ENCODE measurements at regions not wholly inside any gene's neighbourhood (a gene's known extent, or its start where the extent isn't known, plus 50 kb on each side); places are given as distances from the start of the nearest gene placed in this dataset.

DNA sequence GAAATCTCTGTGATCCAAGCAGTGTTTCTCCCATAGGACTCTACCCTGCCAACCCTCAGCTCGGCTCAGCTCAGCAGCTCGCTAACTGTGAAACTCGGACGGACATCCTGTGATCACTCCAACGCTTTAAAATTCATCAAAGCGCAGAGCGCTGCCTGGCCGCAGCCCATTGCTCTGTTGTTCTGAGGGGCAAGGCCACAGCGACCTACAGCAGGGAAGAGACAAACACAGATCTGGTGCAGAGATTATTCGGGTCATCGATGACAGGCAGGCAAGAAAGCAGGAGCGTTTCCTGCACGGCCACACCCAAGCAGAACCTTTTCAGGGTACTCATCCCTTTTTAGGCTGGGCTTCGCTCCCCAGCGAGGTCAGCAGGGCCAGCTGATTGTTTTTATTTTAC is 72.1 kb downstream of the INSIG1 start:
- TF ChIP-seq SIN3A (IDR thresholded peaks at IDR 0.05; ENCODE audit: borderline replicate concordance, insufficient read depth, low read length) (no peak), POLR2AphosphoS5 (IDR thresholded peaks at IDR 0.05; ENCODE audit: low read depth, low read length) (no peak), FOXP2 (optimal IDR thresholded peaks at IDR 0.05; ENCODE audit: borderline replicate concordance, extremely low read depth, extremely low read length, insufficient read depth) (no peak), TAF1 (IDR thresholded peaks at IDR 0.05; ENCODE audit: borderline replicate concordance, insufficient read depth, low read length) (no peak)
- TF ChIP-seq, protein P1, sequence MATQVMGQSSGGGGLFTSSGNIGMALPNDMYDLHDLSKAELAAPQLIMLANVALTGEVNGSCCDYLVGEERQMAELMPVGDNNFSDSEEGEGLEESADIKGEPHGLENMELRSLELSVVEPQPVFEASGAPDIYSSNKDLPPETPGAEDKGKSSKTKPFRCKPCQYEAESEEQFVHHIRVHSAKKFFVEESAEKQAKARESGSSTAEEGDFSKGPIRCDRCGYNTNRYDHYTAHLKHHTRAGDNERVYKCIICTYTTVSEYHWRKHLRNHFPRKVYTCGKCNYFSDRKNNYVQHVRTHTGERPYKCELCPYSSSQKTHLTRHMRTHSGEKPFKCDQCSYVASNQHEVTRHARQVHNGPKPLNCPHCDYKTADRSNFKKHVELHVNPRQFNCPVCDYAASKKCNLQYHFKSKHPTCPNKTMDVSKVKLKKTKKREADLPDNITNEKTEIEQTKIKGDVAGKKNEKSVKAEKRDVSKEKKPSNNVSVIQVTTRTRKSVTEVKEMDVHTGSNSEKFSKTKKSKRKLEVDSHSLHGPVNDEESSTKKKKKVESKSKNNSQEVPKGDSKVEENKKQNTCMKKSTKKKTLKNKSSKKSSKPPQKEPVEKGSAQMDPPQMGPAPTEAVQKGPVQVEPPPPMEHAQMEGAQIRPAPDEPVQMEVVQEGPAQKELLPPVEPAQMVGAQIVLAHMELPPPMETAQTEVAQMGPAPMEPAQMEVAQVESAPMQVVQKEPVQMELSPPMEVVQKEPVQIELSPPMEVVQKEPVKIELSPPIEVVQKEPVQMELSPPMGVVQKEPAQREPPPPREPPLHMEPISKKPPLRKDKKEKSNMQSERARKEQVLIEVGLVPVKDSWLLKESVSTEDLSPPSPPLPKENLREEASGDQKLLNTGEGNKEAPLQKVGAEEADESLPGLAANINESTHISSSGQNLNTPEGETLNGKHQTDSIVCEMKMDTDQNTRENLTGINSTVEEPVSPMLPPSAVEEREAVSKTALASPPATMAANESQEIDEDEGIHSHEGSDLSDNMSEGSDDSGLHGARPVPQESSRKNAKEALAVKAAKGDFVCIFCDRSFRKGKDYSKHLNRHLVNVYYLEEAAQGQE (IDR thresholded peaks at IDR 0.05; ENCODE audit: insufficient read depth in 1 of 2, low read depth in 2 of 2, low read length in 2 of 2) = no peak

DNA sequence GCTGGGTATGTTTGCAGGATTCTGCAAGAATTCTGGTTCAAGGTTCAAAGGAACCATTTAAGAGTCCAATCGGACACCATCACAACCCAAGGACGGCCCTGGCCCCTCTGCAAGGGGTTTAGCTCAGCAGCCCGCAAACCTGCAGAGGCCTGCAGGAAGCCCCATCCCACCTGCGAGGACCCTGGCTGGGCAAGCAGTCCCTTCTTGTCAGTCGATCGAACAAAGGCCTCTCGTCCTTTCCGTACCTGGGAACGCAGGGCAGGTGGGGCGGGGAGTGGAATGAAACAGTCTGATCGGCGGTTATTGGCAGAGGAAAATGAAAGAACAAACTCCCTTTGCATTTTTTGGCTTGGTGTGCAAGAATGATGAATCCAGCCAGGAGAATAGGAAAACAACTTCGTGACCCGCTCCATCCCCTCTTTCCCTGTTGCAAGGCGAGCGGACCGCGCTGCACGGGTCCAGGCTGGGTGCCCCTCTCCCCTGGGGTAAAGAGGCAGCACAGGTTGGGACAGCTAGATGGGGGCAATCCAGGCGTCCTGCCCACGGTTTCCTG is 73.7 kb downstream of the INSIG1 start:
- TF ChIP-seq FOXP2 (optimal IDR thresholded peaks at IDR 0.05; ENCODE audit: borderline replicate concordance, extremely low read depth, extremely low read length, insufficient read depth) (no peak), SIN3A (IDR thresholded peaks at IDR 0.05; ENCODE audit: borderline replicate concordance, insufficient read depth, low read length) (no peak), POLR2AphosphoS5 (IDR thresholded peaks at IDR 0.05; ENCODE audit: low read depth, low read length) (no peak), TAF1 (IDR thresholded peaks at IDR 0.05; ENCODE audit: borderline replicate concordance, insufficient read depth, low read length) (no peak)
- TF ChIP-seq, protein P1 (IDR thresholded peaks at IDR 0.05; ENCODE audit: insufficient read depth in 1 of 2, low read depth in 2 of 2, low read length in 2 of 2) = no peak

DNA sequence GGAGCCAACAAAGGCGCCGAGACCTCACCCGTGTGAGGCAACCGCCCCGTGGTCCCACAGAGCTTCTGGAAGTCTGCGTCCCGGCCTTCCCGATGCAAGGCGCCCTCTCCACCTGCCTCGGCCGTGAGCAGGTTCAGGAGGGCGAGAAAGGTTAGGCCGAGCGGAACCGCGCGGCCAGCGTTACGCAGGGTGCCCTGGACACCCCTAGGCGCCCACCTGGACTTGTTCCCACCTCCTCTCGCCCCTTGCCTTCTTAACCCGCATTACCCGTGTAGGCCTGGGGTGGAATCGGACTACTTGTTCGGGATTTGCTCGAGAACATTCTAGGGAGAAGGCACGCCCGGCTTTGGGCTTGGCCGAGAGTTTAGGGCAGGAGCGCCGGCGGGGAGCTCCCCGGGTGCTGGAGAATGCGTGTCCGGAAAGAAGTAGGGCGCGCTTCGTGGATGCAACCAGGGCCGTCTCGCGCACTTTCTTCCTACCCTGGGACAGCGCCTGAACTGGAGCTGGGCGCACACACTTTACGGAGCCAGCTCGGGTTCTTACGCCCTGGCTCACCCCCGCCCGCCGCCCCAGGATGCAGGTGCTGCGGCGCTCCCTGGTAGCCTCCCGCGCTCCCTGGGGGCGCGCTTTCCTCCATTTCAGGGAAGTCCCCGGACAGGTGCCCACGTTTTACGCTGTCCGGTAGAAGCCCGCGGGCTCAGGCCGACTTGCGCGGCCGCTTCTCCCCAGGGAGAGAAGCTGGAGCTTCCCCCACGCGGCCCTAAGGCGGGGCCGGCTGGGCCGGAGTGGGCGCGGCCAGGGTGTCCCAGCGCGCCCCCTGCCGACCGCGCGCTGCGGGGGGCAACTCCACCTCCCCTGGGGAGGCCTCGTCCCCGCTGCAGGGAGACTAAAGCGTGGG is 74.5 kb downstream of the INSIG1 start:
- no peak for TF ChIP-seq FOXP2 (optimal IDR thresholded peaks at IDR 0.05; ENCODE audit: borderline replicate concordance, extremely low read depth, extremely low read length, insufficient read depth)
- TF ChIP-seq, protein P1 (IDR thresholded peaks at IDR 0.05; ENCODE audit: insufficient read depth in 1 of 2, low read depth in 2 of 2, low read length in 2 of 2) = no peak
- TF ChIP-seq POLR2AphosphoS5 (IDR thresholded peaks at IDR 0.05; ENCODE audit: low read depth, low read length) = no peak
- no peak for TF ChIP-seq SIN3A (IDR thresholded peaks at IDR 0.05; ENCODE audit: borderline replicate concordance, insufficient read depth, low read length)
- no peak for TF ChIP-seq TAF1 (IDR thresholded peaks at IDR 0.05; ENCODE audit: borderline replicate concordance, insufficient read depth, low read length)

DNA sequence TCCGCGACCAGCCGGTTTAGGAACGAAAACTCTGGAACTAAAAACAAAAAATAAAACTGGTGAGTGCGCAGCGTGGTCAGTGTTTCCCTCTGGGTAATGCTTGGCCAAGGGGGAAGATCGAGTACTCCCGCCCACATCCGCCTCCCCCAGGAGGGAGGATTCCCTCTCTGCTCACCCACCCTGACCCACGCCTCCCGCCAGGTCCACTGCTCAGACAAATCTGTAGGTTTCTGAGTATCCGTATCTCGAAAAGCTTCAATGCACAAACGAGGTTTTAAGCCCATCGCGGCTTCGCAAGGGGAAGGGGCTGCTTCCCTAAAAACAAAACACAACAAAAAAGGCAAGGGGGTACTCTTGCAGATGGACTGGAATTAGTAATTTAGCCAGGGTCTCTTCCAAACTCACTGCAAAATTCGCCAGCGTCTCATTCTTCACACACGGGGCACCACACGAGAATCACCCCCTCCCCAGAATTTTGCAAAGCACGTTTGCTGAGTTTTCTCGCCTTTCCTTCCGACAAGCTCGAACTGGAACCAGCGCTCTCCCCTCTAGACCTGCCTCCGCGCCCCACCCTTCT is 75.2 kb downstream of the INSIG1 start:
- TF ChIP-seq FOXP2 (optimal IDR thresholded peaks at IDR 0.05; ENCODE audit: borderline replicate concordance, extremely low read depth, extremely low read length, insufficient read depth) (no peak), TAF1 (IDR thresholded peaks at IDR 0.05; ENCODE audit: borderline replicate concordance, insufficient read depth, low read length) (no peak), POLR2AphosphoS5 (IDR thresholded peaks at IDR 0.05; ENCODE audit: low read depth, low read length) (no peak), SIN3A (IDR thresholded peaks at IDR 0.05; ENCODE audit: borderline replicate concordance, insufficient read depth, low read length) (no peak)
- TF ChIP-seq, protein P1 (IDR thresholded peaks at IDR 0.05; ENCODE audit: insufficient read depth in 1 of 2, low read depth in 2 of 2, low read length in 2 of 2) = no peak
